ENCODE measurements at regions not wholly inside any gene's neighbourhood (a gene's known extent, or its start where the extent isn't known, plus 50 kb on each side); places are given as distances from the start of the nearest gene placed in this dataset.
A peak's percentile ranks its signal among the peaks of the same experiment; 100 is the strongest.

DNA sequence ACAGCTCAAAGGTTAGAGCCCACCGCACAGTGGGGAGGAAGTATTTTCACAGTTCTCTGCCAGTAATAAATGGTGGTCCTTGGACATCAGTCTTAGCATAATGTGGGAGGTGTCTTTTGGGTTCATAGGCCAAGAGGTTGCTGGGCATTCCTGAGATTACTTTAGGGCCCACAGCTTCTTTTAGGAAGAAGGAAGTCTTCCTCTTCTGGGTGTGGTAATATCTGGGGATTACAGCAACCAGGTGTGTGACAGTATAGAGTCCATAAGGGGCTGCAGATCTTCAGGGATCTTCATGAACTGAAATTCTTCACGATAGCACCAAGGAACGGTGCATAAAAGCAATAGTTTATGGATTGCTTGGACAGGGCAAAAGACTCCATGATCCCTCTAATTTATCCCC is 56.2 kb upstream of the PTGR2 start:
- Mint-ChIP-seq H3K4me1 (ENCODE audit: low read depth) (peaks cover 13% of the 10 kb centered on the region), H3K9me3 (ENCODE audit: low read depth) (no peaks in the 10 kb centered on the region), H3K27ac (no peak overlapping the region), H3K27me3 (no peaks in the 10 kb centered on the region), H3K4me3 (ENCODE audit: low read depth) (no peak overlapping the region), H3K36me3 (ENCODE audit: insufficient read depth) (no peaks in the 10 kb centered on the region)
- DNase-seq (ENCODE audit: low spot score, unreplicated experiment): no peak
- TF ChIP-seq, protein P1, sequence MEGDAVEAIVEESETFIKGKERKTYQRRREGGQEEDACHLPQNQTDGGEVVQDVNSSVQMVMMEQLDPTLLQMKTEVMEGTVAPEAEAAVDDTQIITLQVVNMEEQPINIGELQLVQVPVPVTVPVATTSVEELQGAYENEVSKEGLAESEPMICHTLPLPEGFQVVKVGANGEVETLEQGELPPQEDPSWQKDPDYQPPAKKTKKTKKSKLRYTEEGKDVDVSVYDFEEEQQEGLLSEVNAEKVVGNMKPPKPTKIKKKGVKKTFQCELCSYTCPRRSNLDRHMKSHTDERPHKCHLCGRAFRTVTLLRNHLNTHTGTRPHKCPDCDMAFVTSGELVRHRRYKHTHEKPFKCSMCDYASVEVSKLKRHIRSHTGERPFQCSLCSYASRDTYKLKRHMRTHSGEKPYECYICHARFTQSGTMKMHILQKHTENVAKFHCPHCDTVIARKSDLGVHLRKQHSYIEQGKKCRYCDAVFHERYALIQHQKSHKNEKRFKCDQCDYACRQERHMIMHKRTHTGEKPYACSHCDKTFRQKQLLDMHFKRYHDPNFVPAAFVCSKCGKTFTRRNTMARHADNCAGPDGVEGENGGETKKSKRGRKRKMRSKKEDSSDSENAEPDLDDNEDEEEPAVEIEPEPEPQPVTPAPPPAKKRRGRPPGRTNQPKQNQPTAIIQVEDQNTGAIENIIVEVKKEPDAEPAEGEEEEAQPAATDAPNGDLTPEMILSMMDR (IDR thresholded peaks at IDR 0.05; ENCODE audit: unreplicated experiment): no peak

DNA sequence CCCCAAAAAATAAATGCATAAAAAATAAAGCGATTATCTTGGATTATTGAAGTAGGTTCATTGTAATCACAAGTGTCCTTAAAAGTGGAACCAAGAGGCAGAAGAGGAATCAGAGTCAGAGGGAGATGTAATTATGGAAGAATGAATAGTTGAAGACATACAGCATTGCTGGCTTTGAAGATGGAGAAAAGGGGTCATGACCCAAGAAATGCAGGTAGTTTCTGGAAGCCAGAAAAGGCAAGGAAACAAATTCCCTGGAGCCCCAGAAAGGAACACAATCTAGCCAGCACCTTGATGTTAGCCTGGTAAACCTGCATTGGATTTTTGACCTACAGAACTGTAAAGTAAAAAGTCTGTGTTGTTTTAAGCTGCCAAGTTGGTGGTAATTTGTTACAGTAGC is 57.5 kb upstream of the PTGR2 start:
- Mint-ChIP-seq H3K4me1 (ENCODE audit: low read depth) (peaks cover 13% of the 10 kb centered on the region), H3K36me3 (ENCODE audit: insufficient read depth) (no peaks in the 10 kb centered on the region), H3K27ac (no peak overlapping the region), H3K4me3 (ENCODE audit: low read depth) (no peak overlapping the region), H3K27me3 (no peaks in the 10 kb centered on the region), H3K9me3 (ENCODE audit: low read depth) (no peaks in the 10 kb centered on the region)
- no peak for DNase-seq (ENCODE audit: low spot score, unreplicated experiment)
- TF ChIP-seq, protein P1 (IDR thresholded peaks at IDR 0.05; ENCODE audit: unreplicated experiment): no peak

DNA sequence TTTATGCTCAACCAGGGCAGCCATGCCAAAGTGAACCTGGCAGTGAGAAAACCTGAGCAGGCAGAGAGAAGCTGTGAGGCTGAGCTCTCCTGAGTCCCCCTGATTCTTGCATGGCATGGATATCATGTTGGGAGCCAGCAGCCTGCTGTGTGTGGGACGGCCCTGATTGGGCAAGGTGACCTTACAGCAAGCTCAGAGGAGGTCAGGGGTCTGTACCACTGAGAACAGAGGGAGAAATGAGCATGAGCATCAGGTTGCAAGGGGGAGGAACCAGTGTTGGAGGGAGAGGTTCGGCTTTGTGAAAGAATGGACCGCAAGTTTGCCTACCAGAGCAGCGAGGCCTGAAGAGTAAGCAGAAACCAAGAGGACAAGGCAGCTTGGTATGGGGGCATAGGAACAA is 59.1 kb upstream of the PTGR2 start:
- Mint-ChIP-seq H3K27ac (no peak overlapping the region), H3K9me3 (ENCODE audit: low read depth) (no peaks in the 10 kb centered on the region), H3K27me3 (no peaks in the 10 kb centered on the region), H3K36me3 (ENCODE audit: insufficient read depth) (no peaks in the 10 kb centered on the region), H3K4me3 (ENCODE audit: low read depth) (no peak overlapping the region), H3K4me1 (ENCODE audit: low read depth) (peaks cover 21% of the 10 kb centered on the region)
- TF ChIP-seq, protein P1 (IDR thresholded peaks at IDR 0.05; ENCODE audit: unreplicated experiment): no peak
- no peak for DNase-seq (ENCODE audit: low spot score, unreplicated experiment)

DNA sequence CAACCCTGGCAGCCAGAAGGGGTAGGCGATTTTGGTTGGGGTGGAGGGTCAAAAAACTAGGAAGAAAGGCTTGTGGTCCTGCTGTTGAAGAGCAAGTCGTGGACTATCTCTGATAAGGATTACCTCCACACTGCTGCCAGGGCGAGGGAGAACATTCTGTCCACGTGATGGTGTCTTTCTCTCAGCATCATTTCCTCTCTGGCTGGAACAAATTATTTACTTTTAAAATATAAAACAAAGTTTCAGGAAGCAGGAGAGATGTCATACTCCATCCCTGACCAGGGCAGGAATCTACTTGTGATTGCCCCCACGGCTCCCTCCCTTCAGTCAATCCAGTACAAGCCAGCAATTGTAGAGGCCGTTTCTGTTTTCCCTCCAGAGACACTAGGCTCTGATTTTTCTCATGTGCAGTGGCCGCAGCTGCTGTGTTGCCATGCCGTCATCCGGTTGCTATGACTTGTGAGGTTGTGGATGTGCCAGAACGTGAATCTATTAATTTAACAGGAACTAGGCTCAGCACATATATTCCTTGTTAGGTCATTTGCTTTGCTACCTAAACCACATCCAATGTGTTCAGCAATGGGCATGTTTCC is 61.5 kb upstream of the PTGR2 start:
- H3K9me3 Mint-ChIP-seq (ENCODE audit: low read depth): no peaks in the 10 kb centered on the region
- H3K4me1 Mint-ChIP-seq (ENCODE audit: low read depth): peaks cover 24% of the 10 kb centered on the region
- H3K36me3 Mint-ChIP-seq (ENCODE audit: insufficient read depth): no peaks in the 10 kb centered on the region
- no peaks in the 10 kb centered on the region for H3K27me3 Mint-ChIP-seq
- H3K4me3 Mint-ChIP-seq (ENCODE audit: low read depth): no peak overlapping the region
- TF ChIP-seq, protein P1 (IDR thresholded peaks at IDR 0.05; ENCODE audit: unreplicated experiment): no peak
- no peak overlapping the region for H3K27ac Mint-ChIP-seq
- DNase-seq (ENCODE audit: low spot score, unreplicated experiment): no peak

DNA sequence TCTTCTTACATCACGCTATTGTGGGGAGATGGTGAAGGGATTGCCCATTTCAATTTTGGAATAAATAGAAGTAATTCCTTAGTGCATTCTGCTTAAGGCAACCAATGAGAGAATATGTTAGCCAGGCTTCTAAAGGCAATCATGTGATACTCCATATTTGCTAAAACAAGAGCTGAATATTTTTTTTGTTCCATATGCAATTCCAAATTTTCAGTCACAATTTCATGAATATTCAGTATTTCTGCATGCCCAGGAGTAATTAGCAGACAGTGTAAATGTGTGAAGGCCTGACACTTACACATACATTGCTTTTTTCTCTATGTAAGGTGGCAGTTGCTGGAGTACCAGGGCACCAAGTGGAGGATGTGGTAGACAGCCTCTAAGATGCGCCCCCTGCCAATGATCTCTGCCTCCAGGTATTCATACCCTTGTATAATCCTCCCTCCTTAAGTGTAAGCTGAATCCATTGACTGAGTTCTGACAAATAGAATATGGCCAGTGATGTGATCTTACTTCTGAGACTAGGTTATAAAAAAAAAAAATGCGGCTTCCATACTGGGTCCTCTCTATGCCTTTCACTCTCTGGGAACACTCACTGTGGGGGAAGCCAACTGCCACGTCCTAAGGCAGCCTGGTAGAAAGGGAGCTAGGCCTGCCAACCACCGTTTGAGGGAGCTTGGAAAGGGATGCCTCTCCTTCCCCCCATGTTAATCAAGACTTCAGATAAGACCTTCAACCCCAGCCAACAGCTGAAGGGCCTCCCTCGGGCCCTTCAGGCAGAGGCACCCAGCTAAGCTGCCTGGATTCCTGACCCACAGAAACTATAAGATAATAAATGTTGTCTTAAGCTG is 62.7 kb upstream of the PTGR2 start:
- DNase-seq (ENCODE audit: low spot score, unreplicated experiment): no peak
- H3K27me3 Mint-ChIP-seq: no peaks in the 10 kb centered on the region
- no peaks in the 10 kb centered on the region for H3K36me3 Mint-ChIP-seq (ENCODE audit: insufficient read depth)
- peak overlapping the region; percentile 38 for H3K4me3 Mint-ChIP-seq (ENCODE audit: low read depth)
- TF ChIP-seq, protein P1 (IDR thresholded peaks at IDR 0.05; ENCODE audit: unreplicated experiment): no peak
- no peaks in the 10 kb centered on the region for H3K9me3 Mint-ChIP-seq (ENCODE audit: low read depth)
- peak overlapping the region; percentile 54 for H3K27ac Mint-ChIP-seq
- peaks cover 34% of the 10 kb centered on the region for H3K4me1 Mint-ChIP-seq (ENCODE audit: low read depth)

All from progenitor cell of endocrine pancreas (in vitro differentiated cells).